ENCODE measurements at regions not wholly inside any gene's neighbourhood (a gene's known extent, or its start where the extent isn't known, plus 50 kb on each side); places are given as distances from the start of the nearest gene placed in this dataset.

DNA sequence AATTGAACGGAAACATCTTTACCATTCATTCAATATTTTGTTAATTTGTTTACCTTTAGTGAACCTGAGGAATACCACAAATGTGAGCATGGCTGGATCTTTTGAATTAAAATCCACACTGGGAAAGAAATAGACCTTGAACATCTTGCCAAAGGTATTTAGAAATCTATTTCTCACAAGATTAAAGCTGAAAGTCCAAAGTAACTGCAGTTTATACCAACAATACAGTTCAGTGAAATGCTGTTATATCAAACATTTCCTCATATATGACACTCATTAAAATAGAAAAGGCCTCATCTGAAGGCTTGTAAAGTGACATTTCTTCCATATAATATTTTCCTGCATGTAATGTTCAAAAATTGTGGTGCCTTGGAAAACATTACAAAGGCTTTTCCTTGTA lies 166.5 kb upstream of the HAND2 start (continued):
- no peak for TF ChIP-seq NANOG (IDR thresholded peaks at IDR 0.05; ENCODE audit: insufficient read depth, low read depth, low read length, poor library complexity, severe bottlenecking)
- no peak for TF ChIP-seq PHF8 (conservative IDR thresholded peaks at IDR 0.05; ENCODE audit: low read depth, low read length)
